ENCODE measurements at regions not wholly inside any gene's neighbourhood (a gene's known extent, or its start where the extent isn't known, plus 50 kb on each side); places are given as distances from the start of the nearest gene placed in this dataset.

GRCh38 chr15:27668471-27669220, 430.5 kb downstream of the OCA2 start:
- H3K27ac ChIP-seq, result no peak overlapping the region
- no peak overlapping the region for H3K9ac ChIP-seq (ENCODE audit: insufficient read length)
- no peak for TF ChIP-seq POLR2AphosphoS5 (IDR thresholded peaks at IDR 0.05; ENCODE audit: borderline replicate concordance, low read depth, low read length)
- no peak for TF ChIP-seq EZH2 (IDR thresholded peaks at IDR 0.05)
- TF ChIP-seq FOXP2 (optimal IDR thresholded peaks at IDR 0.05; ENCODE audit: control extremely low read depth, extremely low read length, insufficient read depth), result no peak
- H3K9me3 ChIP-seq (ENCODE audit: low read depth, low read length), result no peaks in the 10 kb centered on the region
- DNase-seq (ENCODE audit: low read depth, low spot score), result no peak
- H3K36me3 ChIP-seq (ENCODE audit: insufficient read depth, low read length), result no peaks in the 10 kb centered on the region
- no peak overlapping the region for H3K4me3 ChIP-seq

GRCh38 chr15:27665002-27665401, 434.1 kb downstream of the OCA2 start:
- no peak overlapping the region for H3K9ac ChIP-seq (ENCODE audit: insufficient read length)

GRCh38 chr15:27662892-27663291, 436.2 kb downstream of the OCA2 start:
- Histone ChIP-seq H3K27ac (no peak overlapping the region), H3K36me3 (ENCODE audit: insufficient read depth, low read length) (no peaks in the 10 kb centered on the region), H3K9me3 (ENCODE audit: low read depth, low read length) (no peaks in the 10 kb centered on the region), H3K4me3 (no peak overlapping the region), H3K9ac (ENCODE audit: insufficient read length) (no peak overlapping the region)
- DNase-seq (ENCODE audit: low read depth, low spot score), result no peak
- TF ChIP-seq POLR2AphosphoS5 (IDR thresholded peaks at IDR 0.05; ENCODE audit: borderline replicate concordance, low read depth, low read length), result no peak

More at GRCh38 chr15:27665002-27665401, 434.1 kb downstream of the OCA2 start:
- TF ChIP-seq EZH2 (IDR thresholded peaks at IDR 0.05) (no peak), FOXP2 (optimal IDR thresholded peaks at IDR 0.05; ENCODE audit: control extremely low read depth, extremely low read length, insufficient read depth) (no peak), POLR2AphosphoS5 (IDR thresholded peaks at IDR 0.05; ENCODE audit: borderline replicate concordance, low read depth, low read length) (no peak)
- H3K9me3 ChIP-seq (ENCODE audit: low read depth, low read length), result no peaks in the 10 kb centered on the region
- no peak for DNase-seq (ENCODE audit: low read depth, low spot score)
- no peaks in the 10 kb centered on the region for H3K36me3 ChIP-seq (ENCODE audit: insufficient read depth, low read length)
- H3K4me3 ChIP-seq, result no peak overlapping the region
- no peak overlapping the region for H3K27ac ChIP-seq

GRCh38 chr15:27660676-27661075, 438.4 kb downstream of the OCA2 start:
- Histone ChIP-seq H3K27ac (no peak overlapping the region), H3K36me3 (ENCODE audit: insufficient read depth, low read length) (no peaks in the 10 kb centered on the region), H3K9ac (ENCODE audit: insufficient read length) (no peak overlapping the region), H3K9me3 (ENCODE audit: low read depth, low read length) (no peaks in the 10 kb centered on the region), H3K4me3 (no peak overlapping the region)
- TF ChIP-seq FOXP2 (optimal IDR thresholded peaks at IDR 0.05; ENCODE audit: control extremely low read depth, extremely low read length, insufficient read depth) (no peak), EZH2 (IDR thresholded peaks at IDR 0.05) (no peak), POLR2AphosphoS5 (IDR thresholded peaks at IDR 0.05; ENCODE audit: borderline replicate concordance, low read depth, low read length) (no peak)
- no peak for DNase-seq (ENCODE audit: low read depth, low spot score)

- no peak for DNase-seq (ENCODE audit: low read depth, low spot score)
- TF ChIP-seq FOXP2 (optimal IDR thresholded peaks at IDR 0.05; ENCODE audit: control extremely low read depth, extremely low read length, insufficient read depth), result no peak
- no peak for TF ChIP-seq EZH2 (IDR thresholded peaks at IDR 0.05)
- no peak for TF ChIP-seq POLR2AphosphoS5 (IDR thresholded peaks at IDR 0.05; ENCODE audit: borderline replicate concordance, low read depth, low read length)
- no peaks in the 10 kb centered on the region for H3K36me3 ChIP-seq (ENCODE audit: insufficient read depth, low read length)
- H3K9ac ChIP-seq (ENCODE audit: insufficient read length), result no peak overlapping the region
- H3K4me3 ChIP-seq, result no peak overlapping the region
- H3K27ac ChIP-seq, result no peak overlapping the region
- H3K9me3 ChIP-seq (ENCODE audit: low read depth, low read length), result no peaks in the 10 kb centered on the region
Measured at GRCh38 chr15:27656296-27656987, 442.7 kb downstream of the OCA2 start.

- H3K9me3 ChIP-seq (ENCODE audit: low read depth, low read length), result no peaks in the 10 kb centered on the region
- H3K36me3 ChIP-seq (ENCODE audit: insufficient read depth, low read length), result no peaks in the 10 kb centered on the region
- TF ChIP-seq FOXP2 (optimal IDR thresholded peaks at IDR 0.05; ENCODE audit: control extremely low read depth, extremely low read length, insufficient read depth), result no peak
- no peak for TF ChIP-seq EZH2 (IDR thresholded peaks at IDR 0.05)
- no peak for TF ChIP-seq POLR2AphosphoS5 (IDR thresholded peaks at IDR 0.05; ENCODE audit: borderline replicate concordance, low read depth, low read length)
- no peak overlapping the region for H3K9ac ChIP-seq (ENCODE audit: insufficient read length)
- H3K4me3 ChIP-seq, result no peak overlapping the region
- no peak for DNase-seq (ENCODE audit: low read depth, low spot score)
- H3K27ac ChIP-seq, result no peak overlapping the region
Measured at GRCh38 chr15:27655056-27655455, 444.1 kb downstream of the OCA2 start.

- Histone ChIP-seq H3K27ac (no peak overlapping the region), H3K4me3 (no peak overlapping the region), H3K36me3 (ENCODE audit: insufficient read depth, low read length) (no peaks in the 10 kb centered on the region), H3K9me3 (ENCODE audit: low read depth, low read length) (no peaks in the 10 kb centered on the region), H3K9ac (ENCODE audit: insufficient read length) (no peak overlapping the region)
- TF ChIP-seq EZH2 (IDR thresholded peaks at IDR 0.05), result no peak
- TF ChIP-seq FOXP2 (optimal IDR thresholded peaks at IDR 0.05; ENCODE audit: control extremely low read depth, extremely low read length, insufficient read depth), result no peak
- no peak for TF ChIP-seq POLR2AphosphoS5 (IDR thresholded peaks at IDR 0.05; ENCODE audit: borderline replicate concordance, low read depth, low read length)
- DNase-seq (ENCODE audit: low read depth, low spot score), result no peak
Measured at GRCh38 chr15:27650244-27650643, 448.9 kb downstream of the OCA2 start.

GRCh38 chr15:27648359-27648758, 450.8 kb downstream of the OCA2 start:
- no peak overlapping the region for H3K9ac ChIP-seq (ENCODE audit: insufficient read length)
- no peak overlapping the region for H3K27ac ChIP-seq
- H3K36me3 ChIP-seq (ENCODE audit: insufficient read depth, low read length), result no peaks in the 10 kb centered on the region
- TF ChIP-seq EZH2 (IDR thresholded peaks at IDR 0.05), result no peak
- TF ChIP-seq FOXP2 (optimal IDR thresholded peaks at IDR 0.05; ENCODE audit: control extremely low read depth, extremely low read length, insufficient read depth), result no peak
- no peak for TF ChIP-seq POLR2AphosphoS5 (IDR thresholded peaks at IDR 0.05; ENCODE audit: borderline replicate concordance, low read depth, low read length)
- no peaks in the 10 kb centered on the region for H3K9me3 ChIP-seq (ENCODE audit: low read depth, low read length)
- H3K4me3 ChIP-seq, result no peak overlapping the region
- DNase-seq (ENCODE audit: low read depth, low spot score), result no peak
